ENCODE measurements at regions not wholly inside any gene's neighbourhood (a gene's known extent, or its start where the extent isn't known, plus 50 kb on each side); places are given as distances from the start of the nearest gene placed in this dataset.

- no peak overlapping the region for H3K27ac ChIP-seq
These were observed 434.5 kb upstream of the TRPC7 start for GRCh38 chr5:136799806-136800372.

GRCh38 chr5:136793300-136793699 lies 428.0 kb upstream of the TRPC7 start:
- Histone ChIP-seq H3K36me3 (no peaks in the 10 kb centered on the region), H3K27me3 (no peaks in the 10 kb centered on the region), H3K4me1 (no peaks in the 10 kb centered on the region), H3K9me3 (no peaks in the 10 kb centered on the region), H3K27ac (no peak overlapping the region), H3K4me3 (no peak overlapping the region)
- no peak for DNase-seq
- TF ChIP-seq POLR2A (IDR thresholded peaks at IDR 0.05): no peak
- no peak for TF ChIP-seq CTCF (IDR thresholded peaks at IDR 0.05)

More at GRCh38 chr5:136799806-136800372, 434.5 kb upstream of the TRPC7 start:
- TF ChIP-seq POLR2A (IDR thresholded peaks at IDR 0.05): no peak
- no peak for TF ChIP-seq CTCF (IDR thresholded peaks at IDR 0.05)
- no peaks in the 10 kb centered on the region for H3K27me3 ChIP-seq
- H3K36me3 ChIP-seq: no peaks in the 10 kb centered on the region
- H3K4me3 ChIP-seq: no peak overlapping the region
- no peaks in the 10 kb centered on the region for H3K4me1 ChIP-seq
- DNase-seq: no peak
- H3K9me3 ChIP-seq: no peaks in the 10 kb centered on the region

- Histone ChIP-seq H3K36me3 (no peaks in the 10 kb centered on the region), H3K27ac (no peak overlapping the region), H3K27me3 (no peaks in the 10 kb centered on the region), H3K4me3 (no peak overlapping the region), H3K4me1 (no peaks in the 10 kb centered on the region), H3K9me3 (no peaks in the 10 kb centered on the region)
- TF ChIP-seq POLR2A (IDR thresholded peaks at IDR 0.05) (no peak), CTCF (IDR thresholded peaks at IDR 0.05) (no peak)
- DNase-seq: no peak
These were observed 416.1 kb upstream of the TRPC7 start for GRCh38 chr5:136781464-136781863.

- no peaks in the 10 kb centered on the region for H3K36me3 ChIP-seq
- H3K4me1 ChIP-seq: no peaks in the 10 kb centered on the region
- no peak for DNase-seq
- H3K27me3 ChIP-seq: no peaks in the 10 kb centered on the region
- TF ChIP-seq POLR2A (IDR thresholded peaks at IDR 0.05) (no peak), CTCF (IDR thresholded peaks at IDR 0.05) (no peak)
- no peak overlapping the region for H3K27ac ChIP-seq
- H3K4me3 ChIP-seq: no peak overlapping the region
- H3K9me3 ChIP-seq: no peaks in the 10 kb centered on the region
These were observed 415.2 kb upstream of the TRPC7 start for GRCh38 chr5:136780518-136780917.

GRCh38 chr5:136776022-136776927 lies 410.9 kb upstream of the TRPC7 start:
- Histone ChIP-seq H3K9me3 (no peaks in the 10 kb centered on the region), H3K4me1 (no peaks in the 10 kb centered on the region), H3K27me3 (no peaks in the 10 kb centered on the region), H3K27ac (no peak overlapping the region), H3K36me3 (no peaks in the 10 kb centered on the region), H3K4me3 (no peak overlapping the region)
- DNase-seq: no peak
- TF ChIP-seq POLR2A (IDR thresholded peaks at IDR 0.05) (no peak), CTCF (IDR thresholded peaks at IDR 0.05) (no peak)

Measured in Peyer's patch (tissue), 4 donors.